ENCODE measurements at regions not wholly inside any gene's neighbourhood (a gene's known extent, or its start where the extent isn't known, plus 50 kb on each side); places are given as distances from the start of the nearest gene placed in this dataset.

- H2AFZ ChIP-seq (ENCODE audit: low read depth): no peak overlapping the region
- POLR2A ChIA-PET: interaction anchor here (0.7 kb wide), 1 partner anchor 144 kb away, joined by 3 read pairs; no protein-coding TSS in a partner anchor
- H3K27me3 ChIP-seq (ENCODE audit: insufficient read depth): no peaks in the 10 kb centered on the region
- TF ChIP-seq TEAD4 (IDR thresholded peaks at IDR 0.05; ENCODE audit: borderline replicate concordance, insufficient read depth): no peak
- peak; percentile 59; the same call in 1 of the 2 replicates for TF ChIP-seq FOXJ3 (CRISPR knock-in tag; IDR thresholded peaks at IDR 0.05)
- no peak for TF ChIP-seq MEF2A (IDR thresholded peaks at IDR 0.05; ENCODE audit: borderline replicate concordance, low read depth)
- no peak for TF ChIP-seq POLR2AphosphoS5 (IDR thresholded peaks at IDR 0.05; ENCODE audit: low read depth, low read length)
- no peak for TF ChIP-seq NFIC (IDR thresholded peaks at IDR 0.05; ENCODE audit: borderline replicate concordance)
- TF ChIP-seq NRF1 (IDR thresholded peaks at IDR 0.05; ENCODE audit: low read depth, low read length): no peak
- no peak for TF ChIP-seq ELF1 (IDR thresholded peaks at IDR 0.05)
- TF ChIP-seq, protein P1, sequence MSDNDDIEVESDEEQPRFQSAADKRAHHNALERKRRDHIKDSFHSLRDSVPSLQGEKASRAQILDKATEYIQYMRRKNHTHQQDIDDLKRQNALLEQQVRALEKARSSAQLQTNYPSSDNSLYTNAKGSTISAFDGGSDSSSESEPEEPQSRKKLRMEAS (IDR thresholded peaks at IDR 0.05; ENCODE audit: low read depth): no peak
- peak in 1 of 2 experiments; percentile 45; a peak in 1 of 4 replicates for TF ChIP-seq EP300 (IDR thresholded peaks at IDR 0.05; ENCODE audit: borderline replicate concordance in 1 of 2, low read depth in 1 of 2, low read length in 1 of 2)
- TF ChIP-seq FOSL2 (IDR thresholded peaks at IDR 0.05; ENCODE audit: borderline replicate concordance, low read depth): no peak
- TF ChIP-seq FOXM1 (IDR thresholded peaks at IDR 0.05; ENCODE audit: low read depth): no peak
- TF ChIP-seq GABPA (IDR thresholded peaks at IDR 0.05; ENCODE audit: low read depth): no peak
- no peak for TF ChIP-seq RFX5 (IDR thresholded peaks at IDR 0.05; ENCODE audit: low read length)
- TF ChIP-seq GATA2 (CRISPR knock-in tag; IDR thresholded peaks at IDR 0.05): peak; percentile 80
- no peak for TF ChIP-seq MXI1 (IDR thresholded peaks at IDR 0.05; ENCODE audit: low read depth, low read length)
- peak overlapping the region in 1 of 2 experiments; percentile 1; a peak in 1 of 4 replicates for H3K27ac ChIP-seq (ENCODE audit: low read depth in 2 of 2, low read length in 1 of 2)
- H3K9me3 ChIP-seq: no peaks in the 10 kb centered on the region
- CTCF ChIA-PET: interaction anchor here (0.6 kb wide), 1 partner anchor 10 kb away, joined by 3 read pairs; no protein-coding TSS in a partner anchor
- no peaks in the 10 kb centered on the region for H3K9me2 ChIP-seq
- peaks cover 0 to 7% of the 10 kb centered on the region in 2 experiments; a peak in 3 of 4 replicates for H3K4me1 ChIP-seq (ENCODE audit: control insufficient read depth in 1 of 2, insufficient read depth in 2 of 2, low read depth in 1 of 2, low read length in 1 of 2)
- no peaks in the 10 kb centered on the region for H4K20me1 ChIP-seq (ENCODE audit: insufficient read depth)
- no peaks in the 10 kb centered on the region for H3K79me2 ChIP-seq (ENCODE audit: insufficient read depth)
- no peaks in the 10 kb centered on the region for H3K36me3 ChIP-seq (replicated peaks in 1 of 2; ENCODE audit: control insufficient read depth in 1 of 2, insufficient read depth in 2 of 2, low read length in 1 of 2)
- H3K9ac ChIP-seq: no peak overlapping the region
- WGBS (ENCODE audit: low lambda C conversion rate): 36% methylated on average over 4 of the region's 4 CpGs
- no peaks in the 10 kb centered on the region for H3F3A ChIP-seq (replicated peaks; ENCODE audit: insufficient read depth)
- no peak overlapping the region for H3K4me3 ChIP-seq (ENCODE audit: low read depth in 2 of 2, low read length in 1 of 2)
- DNase-seq: peak; percentile 29
- no peak overlapping the region for H3K4me2 ChIP-seq
Measured at GRCh38 chr2:65992198-65992554, 442.7 kb upstream of the MEIS1 start.

DNA sequence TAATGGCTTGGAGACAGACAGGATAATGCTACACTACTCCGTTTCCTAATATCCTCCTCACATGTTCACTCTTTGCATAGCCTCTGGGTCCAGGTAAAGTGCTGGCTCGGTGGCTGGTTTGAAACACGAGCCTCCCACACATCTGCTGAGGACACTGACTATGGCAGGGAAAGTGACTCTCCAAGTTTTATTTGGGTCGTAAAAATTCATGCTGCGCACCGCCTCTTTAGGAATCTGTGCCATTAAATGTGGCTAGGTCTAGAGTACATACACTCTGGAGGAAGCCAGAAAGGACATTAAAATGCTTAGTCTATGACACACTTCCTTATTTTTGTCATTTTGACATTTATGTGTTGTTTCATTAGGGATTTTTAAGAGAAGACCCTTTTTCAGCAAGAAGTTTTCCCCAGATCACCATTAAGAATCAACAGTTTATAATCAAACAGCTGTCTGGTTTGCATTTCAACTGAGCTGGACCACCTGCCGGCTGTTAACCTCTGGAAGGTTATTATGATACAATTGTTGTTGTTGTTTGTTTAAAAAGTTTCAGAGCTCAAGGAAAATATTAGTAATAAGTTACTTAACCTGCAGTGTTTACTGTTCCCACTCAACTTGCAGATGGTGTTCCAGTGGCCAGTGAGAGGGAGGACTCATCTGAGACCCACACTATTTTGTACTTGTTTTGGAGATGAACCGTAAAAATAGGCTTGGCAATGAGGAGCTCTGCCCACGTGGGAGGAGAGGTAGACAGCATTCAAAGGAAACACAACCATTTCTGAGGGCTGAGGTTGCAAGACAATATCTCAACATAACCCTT is 443.3 kb upstream of the MEIS1 start:
- Histone ChIP-seq H3K9ac (no peak overlapping the region), H3K4me1 (ENCODE audit: control insufficient read depth in 1 of 2, insufficient read depth in 2 of 2, low read depth in 1 of 2, low read length in 1 of 2) (peaks cover 0 to 7% of the 10 kb centered on the region in 2 experiments; a peak in 3 of 4 replicates), H3F3A (replicated peaks; ENCODE audit: insufficient read depth) (no peaks in the 10 kb centered on the region), H3K27me3 (ENCODE audit: insufficient read depth) (no peaks in the 10 kb centered on the region), H3K79me2 (ENCODE audit: insufficient read depth) (no peaks in the 10 kb centered on the region), H3K9me2 (no peaks in the 10 kb centered on the region), H3K4me3 (ENCODE audit: low read depth in 2 of 2, low read length in 1 of 2) (no peak overlapping the region), H4K20me1 (ENCODE audit: insufficient read depth) (no peaks in the 10 kb centered on the region), H3K4me2 (no peak overlapping the region), H2AFZ (ENCODE audit: low read depth) (no peak overlapping the region), H3K27ac (ENCODE audit: low read depth in 2 of 2, low read length in 1 of 2) (peak overlapping the region in 1 of 2 experiments; percentile 1; a peak in 1 of 4 replicates), H3K9me3 (no peaks in the 10 kb centered on the region), H3K36me3 (replicated peaks in 1 of 2; ENCODE audit: control insufficient read depth in 1 of 2, insufficient read depth in 2 of 2, low read length in 1 of 2) (no peaks in the 10 kb centered on the region)
- ChIA-PET CTCF (interaction anchor here (0.6 kb wide), 1 partner anchor 11 kb away, joined by 3 read pairs; no protein-coding TSS in a partner anchor), POLR2A (interaction anchor here (0.7 kb wide), 1 partner anchor 144 kb away, joined by 3 read pairs; no protein-coding TSS in a partner anchor)
- WGBS (ENCODE audit: low lambda C conversion rate): 48% methylated on average over 9 of the region's 9 CpGs
- no peak for DNase-seq
- TF ChIP-seq SMC3 (IDR thresholded peaks at IDR 0.05; ENCODE audit: low read depth, low read length) (no peak), TAF1 (IDR thresholded peaks at IDR 0.05; ENCODE audit: borderline replicate concordance, low read depth, low read length) (no peak), FOXM1 (IDR thresholded peaks at IDR 0.05; ENCODE audit: low read depth) (no peak), SIN3A (IDR thresholded peaks at IDR 0.05; ENCODE audit: borderline replicate concordance, low read depth, low read length) (no peak), FOXJ3 (CRISPR knock-in tag; IDR thresholded peaks at IDR 0.05) (no peak), YY1 (IDR thresholded peaks at IDR 0.05; ENCODE audit: low read depth) (no peak), JUND (IDR thresholded peaks at IDR 0.05) (no peak), NFIC (IDR thresholded peaks at IDR 0.05; ENCODE audit: borderline replicate concordance) (no peak), MXI1 (IDR thresholded peaks at IDR 0.05; ENCODE audit: low read depth, low read length) (no peak), RCOR1 (IDR thresholded peaks at IDR 0.05; ENCODE audit: low read length) (no peak), RFX5 (IDR thresholded peaks at IDR 0.05; ENCODE audit: low read length) (no peak), POLR2AphosphoS5 (IDR thresholded peaks at IDR 0.05; ENCODE audit: low read depth, low read length) (no peak)
- TF ChIP-seq, protein P1 (IDR thresholded peaks at IDR 0.05; ENCODE audit: low read depth): no peak
